Astrocyte of the cerebellum (primary cell): ENCODE measurements at regions not wholly inside any gene's neighbourhood (a gene's known extent, or its start where the extent isn't known, plus 50 kb on each side); places are given as distances from the start of the nearest gene placed in this dataset.
A peak's percentile ranks its signal among the peaks of the same experiment; 100 is the strongest.

Experiments
- DNase-seq: peaks from one replicate; pipeline ENCODE4 v3.0.0-alpha.2; 2011; ENCODE audit warnings: low read depth
- H3K4me3 ChIP-seq: 2 replicates; pipeline ENCODE4 v1.5.1; 2011; ENCODE audit warnings: mild to moderate bottlenecking, low read depth, low read length, moderate library complexity
- CTCF ChIP-seq: IDR thresholded peaks from 2 replicates; pipeline ENCODE4 v1.5.1; 2012; ENCODE audit warnings: low read length, low read depth, moderate library complexity, mild to moderate bottlenecking; ENCODE audit errors: missing control alignments
- in situ Hi-C: cut with HindIII; loops from 2 replicates; pipeline ENCODE4 v1.10.0; 2017; ENCODE audit warnings: low sequenced_read_pairs

DNA sequence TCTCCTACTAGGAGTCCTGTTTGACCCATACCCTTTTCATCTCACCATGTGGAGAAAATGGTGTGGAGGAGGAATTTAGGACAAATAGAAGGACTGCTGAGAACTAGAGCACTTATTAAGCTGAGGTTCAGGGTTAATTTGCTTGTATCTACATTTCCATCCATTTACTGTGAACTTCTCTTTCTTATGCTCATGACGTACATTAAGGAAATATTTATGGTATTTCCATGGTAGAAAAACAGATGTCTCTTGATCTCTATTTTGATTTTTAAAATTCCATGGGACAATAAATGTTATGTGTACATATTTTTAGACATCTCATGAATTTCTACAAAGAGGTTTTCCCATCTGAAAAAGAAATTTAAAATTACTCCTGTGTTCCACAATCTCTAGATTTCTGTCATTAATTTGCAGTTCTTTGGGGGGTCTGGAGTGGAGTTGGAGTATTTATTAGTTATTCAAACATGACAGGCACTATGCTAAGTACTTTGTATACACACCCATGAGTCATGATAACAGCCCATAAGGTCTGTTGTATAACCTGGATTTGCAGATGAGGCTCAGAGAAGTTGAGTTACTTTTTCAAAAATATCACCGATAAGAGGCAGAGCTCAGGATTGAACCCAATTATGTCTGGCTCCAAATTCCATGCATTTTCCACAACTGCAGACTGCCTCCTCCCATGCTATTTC is 112.6 kb downstream of the COPS8 start:
- TF ChIP-seq CTCF = no peak
- no peak overlapping the region for H3K4me3 ChIP-seq
- DNase-seq = no peak
- in situ Hi-C loops = no loop called here

GRCh38 chr2:237199082-237199481 is 113.4 kb downstream of the COPS8 start:
- in situ Hi-C loops = no loop called here
- TF ChIP-seq CTCF = no peak
- H3K4me3 ChIP-seq = no peak overlapping the region
- DNase-seq = no peak

GRCh38 chr2:237199577-237199976 is 113.9 kb downstream of the COPS8 start:
- no peak overlapping the region for H3K4me3 ChIP-seq
- no peak for DNase-seq
- TF ChIP-seq CTCF = no peak
- in situ Hi-C loops = no loop called here

DNA sequence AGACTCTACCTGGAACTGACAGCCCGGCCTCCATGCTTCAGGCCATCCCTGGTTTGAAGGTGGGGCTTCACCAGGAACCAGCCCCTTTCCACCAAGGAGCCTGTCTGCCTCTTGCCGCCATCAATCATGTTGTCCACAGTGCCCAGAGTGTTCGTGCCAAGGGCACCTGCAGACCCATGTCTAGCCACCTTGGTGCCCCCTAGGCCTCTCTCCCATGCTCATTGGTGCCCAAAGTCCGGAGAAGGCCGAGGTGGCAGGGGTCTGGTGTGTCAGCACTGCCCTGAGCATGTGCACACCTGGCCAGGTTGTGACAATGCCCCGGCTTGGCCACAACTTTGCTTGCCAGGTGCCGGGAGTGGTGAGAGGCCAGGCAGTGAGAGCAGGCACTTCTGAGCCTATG is 114.8 kb downstream of the COPS8 start:
- no peak for DNase-seq
- H3K4me3 ChIP-seq = no peak overlapping the region
- TF ChIP-seq CTCF = no peak
- in situ Hi-C loops = no loop called here

DNA sequence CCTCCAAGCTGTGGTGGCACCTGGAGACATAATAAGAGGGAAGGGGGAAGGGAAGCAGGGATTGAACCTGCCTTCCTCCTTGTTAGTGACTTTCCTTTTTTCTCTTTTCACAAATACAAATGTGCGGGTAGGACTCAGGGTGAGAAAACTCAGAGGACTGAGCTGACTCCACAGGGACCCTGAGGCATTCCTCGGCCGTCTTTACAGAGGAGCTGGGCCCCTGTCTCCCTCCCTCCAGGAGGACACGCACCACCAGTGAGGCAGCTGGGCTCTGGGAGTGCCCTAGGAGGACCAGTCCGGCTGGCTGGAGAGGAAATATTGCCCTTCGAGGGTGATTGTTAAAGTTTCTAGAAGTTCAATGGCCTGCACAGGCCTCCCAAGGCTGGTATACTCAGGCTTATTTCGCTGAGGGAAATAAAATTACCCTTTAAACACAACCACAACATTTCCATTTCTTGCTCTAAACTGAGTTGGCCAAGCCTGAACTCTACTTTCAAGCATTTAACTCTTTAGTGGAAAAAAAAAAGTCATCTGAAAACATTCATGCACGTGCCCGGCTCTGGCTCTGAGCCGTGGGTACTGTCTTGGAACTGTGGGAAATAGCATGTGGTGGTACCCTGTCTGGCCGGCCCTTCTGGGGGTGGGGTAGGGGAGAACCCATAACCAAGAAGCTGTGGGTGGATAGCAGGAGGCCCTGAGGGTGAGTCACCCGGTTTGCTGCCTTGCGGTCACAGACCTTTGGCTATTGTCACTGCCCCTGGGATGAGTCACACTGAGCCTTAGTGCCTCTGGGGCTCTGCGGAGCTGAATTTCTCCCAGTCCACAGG is 116.0 kb downstream of the COPS8 start:
- peak; percentile 89 for DNase-seq
- TF ChIP-seq CTCF = no peak
- in situ Hi-C loops = no loop called here
- no peak overlapping the region for H3K4me3 ChIP-seq

- DNase-seq = no peak
- TF ChIP-seq CTCF = no peak
- H3K4me3 ChIP-seq = no peak overlapping the region
- in situ Hi-C loops = no loop called here
These were observed 116.8 kb downstream of the COPS8 start for GRCh38 chr2:237202288-237203030.
